ENCODE measurements at regions not wholly inside any gene's neighbourhood (a gene's known extent, or its start where the extent isn't known, plus 50 kb on each side); places are given as distances from the start of the nearest gene placed in this dataset.

DNA sequence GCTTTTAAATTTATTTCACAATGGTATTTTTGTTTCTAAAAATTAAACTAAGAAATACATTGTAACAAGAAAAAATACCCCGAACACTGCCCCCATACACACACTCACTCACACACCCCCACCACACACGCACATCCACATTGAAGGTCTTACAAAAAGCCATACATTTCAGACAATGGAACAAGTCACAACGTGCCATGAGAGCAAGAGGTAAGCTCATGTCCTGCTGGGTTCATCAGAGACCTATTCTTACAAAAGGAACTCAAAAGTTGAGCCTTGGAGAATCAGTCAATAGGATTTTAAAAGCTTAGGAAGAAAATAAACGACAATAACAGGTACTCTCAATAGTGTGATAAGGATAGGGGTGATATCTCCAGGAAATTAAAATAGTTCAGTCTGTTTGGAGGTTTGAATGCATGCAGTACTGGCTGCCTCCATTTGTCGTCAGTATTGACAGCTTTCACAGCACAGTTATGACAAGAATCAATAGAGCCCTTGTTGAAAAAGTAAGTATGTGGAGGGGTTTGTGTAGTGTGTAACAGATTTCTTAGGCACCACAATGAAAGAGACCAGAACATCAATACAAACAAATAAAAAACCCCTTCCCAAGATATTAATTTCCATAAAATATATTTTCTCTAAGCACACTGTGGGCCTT, 1826.2 kb upstream of the CDH6 start:
- H2BK12ac ChIP-seq (ENCODE audit: low read depth, low read length): no peak overlapping the region
- WGBS, 2 experiments (ENCODE audit: extremely low coverage in 1 of 2, insufficient coverage in 1 of 2, insufficient read length in 1 of 2, insufficient replicate concordance in 2 of 2, low coverage in 1 of 2, low lambda C conversion rate in 2 of 2, missing lambda C conversion rate in 1 of 2): 74% methylated on average over 5 of the region's 5 CpGs; no CpG with 5 or more reads in 1 of the 2 experiments
- peak overlapping the region; percentile 79; the same call in 1 of the 2 replicates for H2AFZ ChIP-seq (ENCODE audit: low read length)
- H4K5ac ChIP-seq (ENCODE audit: insufficient read length, low read depth, low read length): no peak overlapping the region
- no peak overlapping the region for H3K4ac ChIP-seq (replicated peaks; ENCODE audit: insufficient read length, low read depth, low read length)
- H3K9ac ChIP-seq (replicated peaks in 1 of 4; ENCODE audit: extremely low read depth in 1 of 4, low read depth in 3 of 4, low read length in 3 of 4): no peak overlapping the region
- no peak overlapping the region for H2BK120ac ChIP-seq (replicated peaks; ENCODE audit: low read depth, low read length)
- no peak overlapping the region for H2BK20ac ChIP-seq (ENCODE audit: low read length)
- H3K23me2 ChIP-seq (ENCODE audit: low read depth, low read length): no peaks in the 10 kb centered on the region
- no peaks in the 10 kb centered on the region for H3K9me3 ChIP-seq (ENCODE audit: insufficient read depth in 2 of 2, low read depth in 1 of 2, low read length in 1 of 2)
- H4K20me1 ChIP-seq (replicated peaks in 1 of 2; ENCODE audit: control insufficient read depth in 1 of 2, insufficient read depth in 2 of 2, low read length in 2 of 2): no peaks in the 10 kb centered on the region
- ChIA-PET CTCF (ENCODE audit: partially characterized antibody) (interaction anchor here (0.6 to 1.5 kb wide), 13 partner anchors 10 to 1040 kb away, joined by 3 to 9 read pairs (median 3); no protein-coding TSS in a partner anchor), POLR2A (ENCODE audit: partially characterized antibody) (no interaction called here)
- H4K91ac ChIP-seq (replicated peaks; ENCODE audit: insufficient read length, low read length): no peak overlapping the region
- H3K36me3 ChIP-seq (ENCODE audit: control insufficient read depth in 2 of 4, insufficient read depth in 4 of 4, low read length in 3 of 4): no peaks in the 10 kb centered on the region
- no peak overlapping the region for H3K23ac ChIP-seq (ENCODE audit: insufficient read length)
- H3K18ac ChIP-seq (ENCODE audit: extremely low read depth, low read length): no peak overlapping the region
- H3K4me1 ChIP-seq (replicated peaks in 1 of 4; ENCODE audit: control insufficient read depth in 3 of 4, insufficient read depth in 4 of 4, low read length in 3 of 4): no peaks in the 10 kb centered on the region
- no peak for DNase-seq (ENCODE audit: low read depth in 1 of 2, low spot score in 2 of 2)
- no peaks in the 10 kb centered on the region for H3K79me2 ChIP-seq (ENCODE audit: control insufficient read depth in 1 of 2, insufficient read depth in 2 of 2, low read length in 2 of 2)
- no peaks in the 10 kb centered on the region for H3K79me1 ChIP-seq (ENCODE audit: low read depth, low read length)
- no peak overlapping the region for H3K27ac ChIP-seq (ENCODE audit: low read depth, low read length)
- TF ChIP-seq CTBP2 (IDR thresholded peaks at IDR 0.05; ENCODE audit: borderline replicate concordance, insufficient read depth, insufficient read length, low read length) (no peak), RAD21 (IDR thresholded peaks at IDR 0.05 in 1 of 2, conservative IDR thresholded peaks at IDR 0.05 in 1 of 2; ENCODE audit: low read depth in 2 of 2, low read length in 2 of 2) (peak; percentile 62 to 66), POLR2AphosphoS5 (IDR thresholded peaks at IDR 0.05; ENCODE audit: low read depth, low read length) (no peak), CBX8 (IDR thresholded peaks at IDR 0.05; ENCODE audit: borderline replicate concordance, low read depth, low read length) (no peak), POU5F1 (IDR thresholded peaks at IDR 0.05; ENCODE audit: low read depth, low read length) (no peak), CHD2 (IDR thresholded peaks at IDR 0.05; ENCODE audit: low read length) (no peak), KDM1A (IDR thresholded peaks at IDR 0.05; ENCODE audit: borderline replicate concordance, low read length) (no peak)
- TF ChIP-seq, protein P1, sequence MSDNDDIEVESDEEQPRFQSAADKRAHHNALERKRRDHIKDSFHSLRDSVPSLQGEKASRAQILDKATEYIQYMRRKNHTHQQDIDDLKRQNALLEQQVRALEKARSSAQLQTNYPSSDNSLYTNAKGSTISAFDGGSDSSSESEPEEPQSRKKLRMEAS (IDR thresholded peaks at IDR 0.05): no peak
- TF ChIP-seq, protein P2, sequence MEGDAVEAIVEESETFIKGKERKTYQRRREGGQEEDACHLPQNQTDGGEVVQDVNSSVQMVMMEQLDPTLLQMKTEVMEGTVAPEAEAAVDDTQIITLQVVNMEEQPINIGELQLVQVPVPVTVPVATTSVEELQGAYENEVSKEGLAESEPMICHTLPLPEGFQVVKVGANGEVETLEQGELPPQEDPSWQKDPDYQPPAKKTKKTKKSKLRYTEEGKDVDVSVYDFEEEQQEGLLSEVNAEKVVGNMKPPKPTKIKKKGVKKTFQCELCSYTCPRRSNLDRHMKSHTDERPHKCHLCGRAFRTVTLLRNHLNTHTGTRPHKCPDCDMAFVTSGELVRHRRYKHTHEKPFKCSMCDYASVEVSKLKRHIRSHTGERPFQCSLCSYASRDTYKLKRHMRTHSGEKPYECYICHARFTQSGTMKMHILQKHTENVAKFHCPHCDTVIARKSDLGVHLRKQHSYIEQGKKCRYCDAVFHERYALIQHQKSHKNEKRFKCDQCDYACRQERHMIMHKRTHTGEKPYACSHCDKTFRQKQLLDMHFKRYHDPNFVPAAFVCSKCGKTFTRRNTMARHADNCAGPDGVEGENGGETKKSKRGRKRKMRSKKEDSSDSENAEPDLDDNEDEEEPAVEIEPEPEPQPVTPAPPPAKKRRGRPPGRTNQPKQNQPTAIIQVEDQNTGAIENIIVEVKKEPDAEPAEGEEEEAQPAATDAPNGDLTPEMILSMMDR (IDR thresholded peaks at IDR 0.05; ENCODE audit: control extremely low read depth in 1 of 3, insufficient read depth in 1 of 3, low read depth in 1 of 3, low read length in 3 of 3): peak in 2 of 3 experiments; percentile 16 to 48; a peak in 2 of 4 replicates
- no peak overlapping the region for H3K4me3 ChIP-seq (ENCODE audit: extremely low read depth in 1 of 4, insufficient read depth in 2 of 4, low read depth in 3 of 4, low read length in 4 of 4)
- no peaks in the 10 kb centered on the region for H3K27me3 ChIP-seq (replicated peaks in 1 of 4; ENCODE audit: control insufficient read depth in 3 of 4, extremely low read depth in 1 of 4, insufficient read depth in 3 of 4, low read length in 3 of 4)
- no peak for FAIRE-seq
- H4K8ac ChIP-seq (ENCODE audit: extremely low read depth, insufficient read depth, low read length): no peak overlapping the region
- H2AK5ac ChIP-seq (ENCODE audit: low read depth, low read length): no peak overlapping the region
- H3K14ac ChIP-seq (ENCODE audit: insufficient read length): no peak overlapping the region
- no peak overlapping the region for H3K56ac ChIP-seq (replicated peaks; ENCODE audit: insufficient read length, low read depth, low read length)
- H2BK5ac ChIP-seq (ENCODE audit: low read depth, low read length): no peak overlapping the region
- no peak overlapping the region for H2BK15ac ChIP-seq (ENCODE audit: low read length)
- no peak overlapping the region for H3K4me2 ChIP-seq (ENCODE audit: insufficient read depth in 1 of 2, low read depth in 2 of 2, low read length in 2 of 2)

All from H1 (cell line).